Activated T-helper 2 cell treated with anti-CD3 and anti-CD28 coated beads, Interferon-gamma antibody, Interleukin-2, Interleukin-4, amounts not matched to agents 10 μg/mL and 5 μg/mL and 100 μg/mL, durations not matched to agents 14 hours and 24 hours and 36 hours (primary cell): ENCODE measurements at regions not wholly inside any gene's neighbourhood (a gene's known extent, or its start where the extent isn't known, plus 50 kb on each side); places are given as distances from the start of the nearest gene placed in this dataset.

Source experiments
- DNase-seq: peaks from one replicate; pipeline ENCODE4 v3.0.0; 2021; ENCODE audit warnings: low spot score
- H3K27ac Mint-ChIP-seq: one replicate; pipeline ENCODE4 v1.8.0; 2021; ENCODE audit warnings: mixed read lengths
- H3K27me3 Mint-ChIP-seq: one replicate; pipeline ENCODE4 v1.8.0; 2021; ENCODE audit warnings: low read depth, mixed read lengths
- H3K36me3 Mint-ChIP-seq: one replicate; pipeline ENCODE4 v1.8.0; 2021; ENCODE audit warnings: low read depth, mixed read lengths
- H3K4me1 Mint-ChIP-seq: one replicate; pipeline ENCODE4 v1.8.0; 2021; ENCODE audit warnings: low read depth, mixed read lengths
- H3K4me3 Mint-ChIP-seq: one replicate; pipeline ENCODE4 v1.8.0; 2021; ENCODE audit warnings: low read depth, mild to moderate bottlenecking, moderate library complexity, mixed read lengths
- H3K9me3 Mint-ChIP-seq: one replicate; pipeline ENCODE4 v1.8.0; 2021; ENCODE audit warnings: mixed read lengths
- intact Hi-C: fragments of 100-400 bp; cut with micrococcal nuclease; formaldehyde crosslinking; loops from one replicate; pipeline ENCODE4 v1.15.1; 2023

GRCh38 chr1:187114792-187115191 lies 286.0 kb downstream of the PLA2G4A start:
- H3K4me1 Mint-ChIP-seq: no peaks in the 10 kb centered on the region
- no peaks in the 10 kb centered on the region for H3K36me3 Mint-ChIP-seq
- no peak for DNase-seq
- no peak overlapping the region for H3K27ac Mint-ChIP-seq
- H3K27me3 Mint-ChIP-seq: no peaks in the 10 kb centered on the region
- intact Hi-C loops: loop anchor here (1.0 kb wide), 1 partner anchor 12 kb away; no protein-coding TSS in a partner anchor
- no peak overlapping the region for H3K4me3 Mint-ChIP-seq
- H3K9me3 Mint-ChIP-seq: peaks cover 4% of the 10 kb centered on the region

GRCh38 chr1:187121661-187122060 lies 292.9 kb downstream of the PLA2G4A start:
- Mint-ChIP-seq H3K9me3 (peaks cover 4% of the 10 kb centered on the region), H3K4me1 (no peaks in the 10 kb centered on the region), H3K27ac (no peak overlapping the region), H3K36me3 (no peaks in the 10 kb centered on the region), H3K27me3 (no peaks in the 10 kb centered on the region), H3K4me3 (no peak overlapping the region)
- DNase-seq: no peak
- intact Hi-C loops: no loop called here

- no peaks in the 10 kb centered on the region for H3K36me3 Mint-ChIP-seq
Observed at GRCh38 chr1:187122566-187122965, 293.8 kb downstream of the PLA2G4A start.

GRCh38 chr1:187129132-187129531 lies 300.4 kb downstream of the PLA2G4A start:
- Mint-ChIP-seq H3K4me1 (no peaks in the 10 kb centered on the region), H3K27ac (no peak overlapping the region), H3K9me3 (no peaks in the 10 kb centered on the region), H3K27me3 (no peaks in the 10 kb centered on the region), H3K36me3 (no peaks in the 10 kb centered on the region), H3K4me3 (no peak overlapping the region)
- no peak for DNase-seq
- intact Hi-C loops: no loop called here

More at GRCh38 chr1:187122566-187122965, 293.8 kb downstream of the PLA2G4A start:
- Mint-ChIP-seq H3K4me3 (no peak overlapping the region), H3K27me3 (no peaks in the 10 kb centered on the region), H3K27ac (no peak overlapping the region), H3K9me3 (peaks cover 4% of the 10 kb centered on the region), H3K4me1 (no peaks in the 10 kb centered on the region)
- no peak for DNase-seq
- intact Hi-C loops: no loop called here

GRCh38 chr1:187143783-187144182 lies 315.0 kb downstream of the PLA2G4A start:
- H3K27me3 Mint-ChIP-seq: no peaks in the 10 kb centered on the region
- no peaks in the 10 kb centered on the region for H3K4me1 Mint-ChIP-seq
- DNase-seq: no peak
- H3K9me3 Mint-ChIP-seq: peaks cover 22% of the 10 kb centered on the region
- H3K36me3 Mint-ChIP-seq: no peaks in the 10 kb centered on the region
- intact Hi-C loops: no loop called here
- no peak overlapping the region for H3K4me3 Mint-ChIP-seq
- H3K27ac Mint-ChIP-seq: no peak overlapping the region

- Mint-ChIP-seq H3K9me3 (peaks cover 33% of the 10 kb centered on the region), H3K27me3 (no peaks in the 10 kb centered on the region), H3K36me3 (no peaks in the 10 kb centered on the region), H3K27ac (no peak overlapping the region), H3K4me3 (no peak overlapping the region), H3K4me1 (no peaks in the 10 kb centered on the region)
- no peak for DNase-seq
- intact Hi-C loops: no loop called here
Observed at GRCh38 chr1:187146388-187146787, 317.6 kb downstream of the PLA2G4A start.

- no peak for DNase-seq
- Mint-ChIP-seq H3K27ac (no peak overlapping the region), H3K36me3 (no peaks in the 10 kb centered on the region), H3K4me1 (no peaks in the 10 kb centered on the region), H3K27me3 (no peaks in the 10 kb centered on the region), H3K9me3 (peaks cover 52% of the 10 kb centered on the region), H3K4me3 (no peak overlapping the region)
- intact Hi-C loops: no loop called here
Observed at GRCh38 chr1:187151555-187151954, 322.8 kb downstream of the PLA2G4A start.

- intact Hi-C loops: no loop called here
- Mint-ChIP-seq H3K9me3 (peaks cover 43% of the 10 kb centered on the region), H3K27ac (no peak overlapping the region), H3K4me3 (no peak overlapping the region), H3K36me3 (no peaks in the 10 kb centered on the region), H3K27me3 (no peaks in the 10 kb centered on the region), H3K4me1 (peaks cover 6% of the 10 kb centered on the region)
- no peak for DNase-seq
Observed at GRCh38 chr1:187153047-187153446, 324.3 kb downstream of the PLA2G4A start.

GRCh38 chr1:187157115-187157514 lies 328.4 kb downstream of the PLA2G4A start:
- Mint-ChIP-seq H3K36me3 (no peaks in the 10 kb centered on the region), H3K27ac (no peak overlapping the region), H3K9me3 (peaks cover 15% of the 10 kb centered on the region), H3K27me3 (no peaks in the 10 kb centered on the region), H3K4me3 (no peak overlapping the region), H3K4me1 (peaks cover 6% of the 10 kb centered on the region)
- no peak for DNase-seq
- intact Hi-C loops: no loop called here

GRCh38 chr1:187157552-187157951 lies 328.8 kb downstream of the PLA2G4A start:
- peaks cover 13% of the 10 kb centered on the region for H3K9me3 Mint-ChIP-seq
- H3K4me3 Mint-ChIP-seq: no peak overlapping the region
- no peak overlapping the region for H3K27ac Mint-ChIP-seq
- intact Hi-C loops: no loop called here
- no peaks in the 10 kb centered on the region for H3K36me3 Mint-ChIP-seq
- no peak for DNase-seq
- H3K4me1 Mint-ChIP-seq: peaks cover 6% of the 10 kb centered on the region
- no peaks in the 10 kb centered on the region for H3K27me3 Mint-ChIP-seq

GRCh38 chr1:187167555-187167954 lies 338.8 kb downstream of the PLA2G4A start:
- intact Hi-C loops: no loop called here
- Mint-ChIP-seq H3K27ac (no peak overlapping the region), H3K9me3 (peaks cover 16% of the 10 kb centered on the region), H3K36me3 (no peaks in the 10 kb centered on the region), H3K27me3 (no peaks in the 10 kb centered on the region), H3K4me3 (no peak overlapping the region), H3K4me1 (no peaks in the 10 kb centered on the region)
- no peak for DNase-seq

- no peaks in the 10 kb centered on the region for H3K27me3 Mint-ChIP-seq
Observed at GRCh38 chr1:187168297-187168696, 339.5 kb downstream of the PLA2G4A start.

GRCh38 chr1:187185389-187185788 lies 356.6 kb downstream of the PLA2G4A start:
- peaks cover 27% of the 10 kb centered on the region for H3K9me3 Mint-ChIP-seq
- intact Hi-C loops: no loop called here
- no peak for DNase-seq
- no peak overlapping the region for H3K27ac Mint-ChIP-seq
- no peaks in the 10 kb centered on the region for H3K4me1 Mint-ChIP-seq
- no peak overlapping the region for H3K4me3 Mint-ChIP-seq
- no peaks in the 10 kb centered on the region for H3K36me3 Mint-ChIP-seq
- H3K27me3 Mint-ChIP-seq: no peaks in the 10 kb centered on the region

More at GRCh38 chr1:187168297-187168696, 339.5 kb downstream of the PLA2G4A start:
- DNase-seq: no peak
- peaks cover 16% of the 10 kb centered on the region for H3K9me3 Mint-ChIP-seq
- H3K27ac Mint-ChIP-seq: no peak overlapping the region
- intact Hi-C loops: no loop called here
- no peaks in the 10 kb centered on the region for H3K36me3 Mint-ChIP-seq
- H3K4me3 Mint-ChIP-seq: no peak overlapping the region
- H3K4me1 Mint-ChIP-seq: no peaks in the 10 kb centered on the region

- Mint-ChIP-seq H3K27ac (no peak overlapping the region), H3K4me1 (no peaks in the 10 kb centered on the region), H3K27me3 (no peaks in the 10 kb centered on the region), H3K4me3 (no peak overlapping the region), H3K36me3 (no peaks in the 10 kb centered on the region), H3K9me3 (peaks cover 15% of the 10 kb centered on the region)
- no peak for DNase-seq
- intact Hi-C loops: no loop called here
Observed at GRCh38 chr1:187197685-187198084, 368.9 kb downstream of the PLA2G4A start.
